Activated CD4-positive, alpha-beta T cell treated with anti-CD3 and anti-CD28 coated beads, Interleukin-10, Interleukin-2, amounts not matched to agents 100 ng/mL and 50 ng/mL, durations not matched to agents 16 hours and 8 hours (primary cell): ENCODE measurements at regions not wholly inside any gene's neighbourhood (a gene's known extent, or its start where the extent isn't known, plus 50 kb on each side); places are given as distances from the start of the nearest gene placed in this dataset.
"Not testable (repeated sequence)": the region's sequence is repeated elsewhere in the genome, so short reads cannot be mapped to it uniquely, and the experiment has no call there.

Experiments
- DNase-seq: peaks from one replicate; pipeline ENCODE4 v3.0.0-alpha.2; 2020

DNA sequence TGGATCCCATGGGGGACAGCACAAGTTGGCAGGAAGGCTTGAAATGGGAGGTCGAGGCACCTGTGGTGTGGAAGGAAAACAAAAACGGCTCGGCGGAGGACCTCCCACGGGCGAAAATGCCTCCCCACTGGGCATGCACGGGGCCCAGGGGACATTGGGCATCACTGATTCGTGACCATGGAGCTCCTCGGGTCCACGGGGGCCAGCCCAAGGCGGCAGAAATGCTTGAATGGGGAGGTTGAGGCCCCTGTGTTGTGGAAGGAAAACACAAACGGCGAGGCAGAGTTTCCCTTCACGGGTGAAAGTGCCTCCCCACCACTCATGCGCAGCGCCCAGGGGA lies 376.0 kb downstream of the ALG10 start:
- DNase-seq, result no peak

DNA sequence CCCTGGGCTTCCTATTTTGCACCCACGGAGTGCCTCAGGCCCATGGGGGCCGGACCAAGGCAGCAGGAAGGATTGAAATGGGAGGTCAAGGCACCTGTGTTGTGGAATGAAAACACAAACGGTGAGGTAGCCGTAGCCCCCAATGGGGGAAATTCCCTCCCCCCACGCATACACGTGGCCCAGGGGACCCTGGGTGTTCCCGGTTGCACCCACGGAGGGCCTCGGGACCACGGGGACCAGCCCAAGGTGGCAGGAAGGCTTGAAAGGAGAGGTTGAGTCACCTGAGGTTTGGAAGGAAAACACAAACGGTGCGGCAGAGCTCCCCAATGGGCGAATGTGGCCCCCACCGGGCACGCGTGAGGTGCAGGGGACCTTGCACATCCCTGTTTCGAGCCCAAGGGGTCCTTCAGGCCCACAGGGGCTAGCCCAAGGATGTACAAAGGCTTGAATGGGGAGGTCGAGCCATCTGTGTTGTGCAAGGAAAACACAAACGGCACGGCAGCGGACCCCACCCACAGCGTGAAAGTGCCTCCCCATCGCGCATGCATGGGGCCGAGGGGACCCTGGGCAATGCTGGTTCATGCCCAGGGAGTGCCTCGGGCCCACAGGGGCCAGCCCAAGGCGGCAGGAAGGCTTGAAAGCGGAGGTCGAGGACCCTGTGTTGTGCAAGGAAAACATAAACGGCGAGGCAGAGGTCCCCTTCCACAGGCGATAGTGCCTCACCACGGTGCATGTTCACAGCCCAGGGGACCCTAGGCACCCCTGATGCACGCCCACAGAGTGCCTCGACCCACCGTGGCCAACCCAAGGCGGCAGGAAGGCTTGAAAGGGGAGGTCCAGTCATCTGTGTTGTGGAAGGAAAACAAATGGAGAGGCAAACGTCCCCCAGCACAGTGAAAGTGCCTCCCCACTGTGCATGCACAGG lies 376.7 kb downstream of the ALG10 start:
- DNase-seq, result no peak

DNA sequence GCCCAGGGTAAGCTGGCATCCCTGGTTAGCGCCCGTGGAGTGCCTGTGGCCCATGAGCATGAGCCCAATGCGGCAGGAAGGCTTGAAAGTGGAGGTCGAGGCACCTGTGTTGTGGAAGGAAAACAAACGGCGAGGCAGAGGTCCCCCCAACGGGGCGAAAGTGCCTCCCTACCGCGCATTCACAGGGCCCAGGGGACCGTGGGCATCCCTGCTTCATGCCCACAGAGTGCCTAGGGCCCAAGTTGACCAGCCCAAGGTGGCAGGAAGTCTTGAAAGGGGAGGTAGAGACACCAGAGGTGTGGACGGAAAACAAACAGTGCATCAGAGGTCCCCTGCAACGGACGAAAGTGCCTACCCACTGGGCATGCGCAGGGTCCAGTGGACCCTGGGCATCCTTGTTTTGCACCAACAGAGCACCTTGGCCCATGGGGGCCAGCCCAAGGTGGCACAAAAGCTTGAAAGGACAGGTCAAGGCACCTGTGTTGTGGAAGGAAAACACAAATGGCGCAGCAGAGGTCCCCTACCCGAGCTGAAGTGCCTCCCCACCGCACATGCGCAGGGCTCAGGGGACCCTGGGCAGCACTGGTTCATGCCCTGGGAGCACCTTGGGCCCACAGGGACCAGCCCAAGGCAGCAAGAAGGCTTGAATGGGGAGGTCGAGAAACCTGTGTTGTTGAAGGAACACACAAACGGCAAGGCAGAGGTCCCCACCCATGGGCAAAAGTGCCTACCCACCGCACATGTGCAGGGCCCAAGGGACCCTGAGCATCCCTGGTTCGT lies 377.5 kb downstream of the ALG10 start:
- no peak for DNase-seq

DNA sequence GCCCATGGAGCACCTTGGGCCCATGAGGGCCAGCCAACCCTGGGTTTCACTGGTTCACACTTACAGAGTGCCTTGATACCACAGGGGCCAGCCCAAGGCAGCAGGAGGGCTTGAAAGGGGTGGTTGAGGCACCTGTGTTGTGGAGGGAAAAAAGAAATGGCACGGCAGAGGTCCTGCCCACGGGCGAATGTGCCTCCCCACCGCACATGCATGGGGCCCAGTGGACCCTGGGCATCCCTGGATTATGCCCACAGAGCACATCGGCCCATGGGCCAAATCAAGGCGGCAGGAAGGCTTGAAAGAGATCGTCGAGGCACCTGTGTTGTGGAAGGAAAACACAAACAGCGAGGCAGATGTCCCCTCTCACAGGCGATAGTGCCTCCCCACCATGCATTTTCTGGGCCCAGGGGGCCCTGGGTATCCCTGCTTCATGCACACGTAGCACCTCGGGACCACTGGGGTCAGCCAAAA lies 378.1 kb downstream of the ALG10 start:
- no peak for DNase-seq

DNA sequence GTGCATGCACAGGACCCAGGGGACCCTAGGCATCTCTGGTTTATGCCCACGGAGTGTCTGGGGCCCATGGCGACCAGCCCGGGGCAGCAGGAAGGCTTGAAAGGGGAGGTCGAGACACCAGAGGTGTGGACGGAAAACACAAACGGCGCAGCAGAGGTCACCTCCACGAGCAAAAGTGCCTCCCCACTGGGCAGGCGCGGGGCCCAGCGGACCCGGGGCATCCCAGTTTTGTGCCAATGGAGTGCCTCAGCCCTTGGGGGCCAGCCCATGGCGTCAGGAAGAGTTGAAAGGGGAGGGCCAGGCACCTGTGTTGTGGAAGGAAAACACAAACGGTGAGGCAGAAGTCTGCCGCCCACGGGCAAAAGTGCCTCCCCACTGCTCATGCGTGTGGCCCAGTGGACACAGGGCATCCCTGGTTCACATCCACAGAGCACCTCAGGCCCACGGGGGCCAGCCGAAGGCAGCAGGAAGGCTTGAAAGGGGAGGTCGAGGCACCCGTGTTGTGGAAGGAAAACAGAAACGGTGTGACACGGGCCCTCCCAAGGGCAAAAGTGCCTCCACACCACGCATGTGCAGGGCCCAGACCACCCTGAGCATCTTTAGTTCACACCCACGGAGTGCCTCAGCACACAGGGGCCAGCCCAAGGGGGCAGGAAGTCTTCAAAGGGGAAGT lies 378.8 kb downstream of the ALG10 start:
- DNase-seq, result no peak

DNA sequence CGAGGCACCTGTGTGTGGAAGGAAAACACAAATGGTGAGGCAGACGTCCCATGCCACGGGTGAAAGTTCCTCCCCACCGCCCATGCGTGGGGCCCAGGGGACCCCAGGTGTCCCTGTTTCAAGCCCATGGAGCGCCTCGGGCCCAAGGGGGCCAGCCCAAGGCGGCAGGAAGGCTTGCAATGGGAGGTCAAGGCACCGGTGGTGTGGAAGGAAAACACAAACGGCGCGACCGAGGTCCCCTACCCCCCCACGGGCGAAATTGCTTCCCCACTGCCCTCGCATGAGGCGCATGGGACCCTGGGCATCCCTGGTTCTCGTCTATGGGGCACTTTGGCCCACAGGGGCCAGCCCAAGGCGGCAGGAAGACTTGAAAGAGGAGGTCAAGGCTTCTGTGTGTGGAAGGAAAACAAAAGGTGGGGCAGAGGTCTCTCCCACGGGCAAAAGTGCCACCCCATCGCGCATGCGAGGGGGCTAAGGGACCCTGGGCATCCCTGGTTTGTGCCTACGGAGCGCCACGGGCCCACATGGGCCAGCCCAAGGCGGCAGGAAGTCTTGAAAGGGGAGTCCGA lies 379.4 kb downstream of the ALG10 start:
- no peak for DNase-seq

DNA sequence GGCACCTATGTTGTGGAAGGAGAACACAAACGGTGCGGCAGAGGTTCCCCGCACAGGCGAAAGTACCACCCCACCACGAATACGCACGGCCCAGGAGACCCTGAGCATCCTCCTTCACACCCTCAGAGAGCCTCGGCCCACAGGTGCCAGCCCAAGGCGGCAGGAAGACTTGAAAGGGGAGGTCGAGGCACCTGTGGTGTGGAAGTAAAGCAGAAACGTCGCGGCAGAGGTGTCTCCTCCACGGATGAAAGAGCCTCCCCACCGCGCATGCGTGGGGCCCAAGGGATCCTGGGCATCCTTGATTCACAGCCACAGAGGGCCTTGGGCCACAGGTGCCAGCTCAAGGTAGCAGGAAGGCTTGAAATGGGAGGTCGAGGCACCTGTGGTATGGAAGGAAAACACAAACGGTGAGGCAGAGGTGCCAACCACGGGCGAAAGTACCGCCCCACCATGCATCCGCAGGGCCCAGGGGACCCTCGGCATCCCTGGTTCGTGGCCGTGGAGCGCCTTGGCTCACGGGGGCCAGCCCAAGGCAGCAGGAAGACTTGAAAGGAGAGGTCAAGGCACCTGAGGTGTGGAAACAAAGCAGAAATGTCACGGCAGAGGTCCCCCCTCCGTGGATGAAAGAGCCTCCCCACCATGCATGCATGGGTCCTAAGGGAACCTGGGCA lies 380.1 kb downstream of the ALG10 start:
- DNase-seq, result no peak

DNA sequence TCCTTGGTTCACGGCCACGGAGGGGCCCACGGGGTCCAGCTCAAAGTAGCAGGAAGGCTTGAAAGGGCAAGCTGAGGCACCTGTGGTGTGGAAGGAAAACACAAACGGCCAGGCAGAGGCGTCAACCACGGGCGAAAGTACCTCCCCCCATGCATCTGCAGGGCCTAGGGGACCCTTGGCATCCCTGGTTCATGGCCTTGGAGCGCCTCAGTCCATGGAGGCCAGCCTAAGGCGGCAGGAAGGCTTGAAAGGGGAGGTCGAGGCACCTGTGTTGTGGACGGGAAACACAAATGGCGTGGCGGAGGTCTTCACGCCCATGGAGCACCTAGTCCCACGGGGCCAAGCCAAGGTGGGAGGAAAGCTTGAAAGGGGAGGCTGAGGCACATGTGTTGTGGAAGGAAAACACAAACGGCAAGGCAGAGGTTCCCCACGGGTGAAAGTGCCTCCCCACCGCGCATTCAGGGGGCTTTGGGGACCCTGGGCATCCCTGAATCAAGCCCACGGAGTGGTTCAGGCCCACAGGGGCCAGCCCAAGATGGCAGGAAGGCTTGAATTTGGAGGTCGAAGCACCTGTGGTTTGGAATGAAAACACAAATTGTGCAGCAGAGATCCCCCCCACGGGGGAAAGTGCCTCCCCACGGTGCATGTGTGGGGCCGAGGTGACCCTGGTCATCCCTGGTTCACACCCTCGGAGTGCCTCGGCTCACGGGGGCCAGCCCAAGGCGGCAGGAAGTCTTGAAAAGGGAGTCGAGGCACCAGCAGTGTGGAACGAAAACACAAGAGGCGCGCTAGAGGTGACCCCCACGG lies 380.8 kb downstream of the ALG10 start:
- DNase-seq, result no peak

DNA sequence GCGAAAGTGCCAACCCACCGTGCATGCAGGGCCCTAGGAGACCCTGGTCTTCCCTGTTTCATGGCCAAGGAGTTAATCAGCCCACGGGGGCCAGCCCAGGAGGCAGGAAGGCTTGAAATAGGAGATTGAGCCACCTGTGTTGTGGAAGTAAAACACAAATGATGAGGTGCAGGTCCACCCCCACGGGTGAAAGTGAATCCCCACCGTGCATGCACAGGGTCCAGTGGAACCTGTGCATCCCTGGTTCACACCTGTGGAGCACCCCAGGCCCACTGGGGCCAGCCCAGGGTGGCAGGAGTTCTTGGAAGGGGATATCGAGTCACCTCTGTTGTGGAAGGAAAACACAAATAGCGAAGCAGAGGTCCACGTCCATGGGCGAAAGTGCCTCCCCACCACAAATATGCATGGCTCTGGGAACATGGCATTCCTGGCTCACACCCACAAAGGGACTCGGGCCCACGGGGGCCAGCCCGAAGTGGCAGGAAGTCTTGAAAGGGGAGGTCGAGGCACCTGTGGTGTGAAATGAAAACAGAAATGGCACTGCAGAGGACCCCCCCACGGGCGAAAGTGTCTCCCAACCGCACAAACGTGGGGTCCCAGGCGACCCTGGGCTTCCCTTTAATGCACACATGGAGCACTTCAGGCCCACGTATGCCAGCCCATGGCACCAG lies 381.5 kb downstream of the ALG10 start:
- DNase-seq, result no peak

DNA sequence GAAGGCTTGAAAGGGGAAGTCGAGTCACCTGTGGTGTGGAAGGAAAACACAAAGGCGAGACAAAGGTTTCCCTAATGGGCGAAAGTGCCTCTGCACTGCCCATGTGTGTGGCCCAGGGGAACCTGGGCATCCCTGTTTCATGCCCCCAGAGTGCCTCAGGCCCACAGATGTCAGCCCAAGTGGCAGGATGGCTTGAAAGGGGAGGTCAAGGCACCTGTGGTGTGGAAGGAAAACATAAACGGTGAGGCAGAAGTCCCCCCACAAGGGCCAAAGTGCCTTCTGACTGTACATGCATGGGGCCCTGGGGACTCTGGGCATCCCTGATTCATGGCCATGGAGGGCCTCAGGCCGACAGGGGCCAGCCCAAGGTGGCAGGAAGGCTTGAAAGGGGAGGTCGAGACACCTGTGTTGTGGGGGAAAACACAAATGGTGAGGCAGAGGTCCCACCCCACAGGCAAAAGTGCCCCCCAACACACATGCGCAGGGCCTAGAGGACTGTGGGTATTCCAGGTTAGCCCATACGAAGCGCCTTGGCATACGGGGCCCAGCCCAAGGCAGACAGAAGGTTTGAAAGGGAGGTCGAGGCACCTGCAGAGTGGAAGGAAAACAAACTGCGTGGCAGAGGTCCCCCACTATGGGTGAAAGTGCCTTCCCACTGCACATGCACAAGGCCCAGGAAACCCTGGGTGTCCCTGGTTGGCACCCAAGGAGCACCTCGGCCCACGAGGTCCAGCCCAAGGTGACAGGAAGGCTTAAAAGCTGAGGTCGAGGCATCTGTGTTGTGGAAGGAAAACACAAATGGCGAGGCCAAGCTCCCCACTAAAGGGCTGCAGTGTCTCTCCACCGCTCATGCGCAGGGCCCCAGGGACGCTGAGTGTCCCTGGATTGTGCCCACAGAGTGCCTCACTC lies 382.3 kb downstream of the ALG10 start:
- no peak for DNase-seq

DNA sequence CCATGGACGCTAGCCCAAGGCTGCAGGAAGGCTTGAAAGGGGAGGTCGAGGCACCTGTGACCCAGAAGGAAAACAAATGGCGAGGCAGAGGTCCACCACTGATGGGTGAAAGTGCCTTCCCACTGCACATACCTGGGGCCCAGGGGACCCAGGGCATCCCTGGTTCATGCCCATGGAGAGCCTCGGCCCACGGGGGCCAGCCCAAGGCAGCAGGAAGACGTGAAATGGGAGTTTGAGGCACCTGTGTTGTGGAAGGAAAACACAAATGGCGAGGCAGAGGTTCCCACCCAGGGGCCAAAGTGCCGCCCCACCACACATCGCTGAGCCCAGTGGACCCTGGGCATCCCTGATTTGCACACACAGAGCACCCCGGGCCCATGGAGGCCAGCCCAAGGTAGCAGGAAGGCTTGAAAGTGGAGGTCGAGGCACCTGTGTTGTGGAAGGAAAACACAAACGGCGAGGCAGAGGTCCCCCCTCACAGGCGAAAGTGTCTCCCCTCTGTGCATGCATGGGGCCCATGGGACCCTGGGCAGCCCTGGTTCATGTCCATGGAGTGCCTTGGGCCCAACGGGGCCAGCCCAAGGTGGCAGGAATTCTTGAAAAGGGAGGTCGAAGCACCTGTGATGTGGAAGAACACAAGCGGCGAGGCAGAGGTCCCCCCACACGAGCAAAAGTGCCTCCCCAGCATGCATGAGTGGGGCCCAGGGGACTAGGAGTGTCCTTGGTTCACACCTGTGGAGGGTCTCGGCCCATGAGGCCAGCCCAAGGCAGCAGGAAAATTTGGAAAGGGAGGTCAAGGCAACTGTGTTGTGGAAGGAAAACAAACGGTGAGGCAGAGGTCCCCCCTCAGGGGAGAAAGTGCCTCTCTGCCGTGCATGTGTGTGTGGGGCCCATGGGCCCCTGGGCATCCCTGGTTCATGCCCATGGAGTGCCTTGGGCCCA lies 383.3 kb downstream of the ALG10 start:
- DNase-seq, result no peak

DNA sequence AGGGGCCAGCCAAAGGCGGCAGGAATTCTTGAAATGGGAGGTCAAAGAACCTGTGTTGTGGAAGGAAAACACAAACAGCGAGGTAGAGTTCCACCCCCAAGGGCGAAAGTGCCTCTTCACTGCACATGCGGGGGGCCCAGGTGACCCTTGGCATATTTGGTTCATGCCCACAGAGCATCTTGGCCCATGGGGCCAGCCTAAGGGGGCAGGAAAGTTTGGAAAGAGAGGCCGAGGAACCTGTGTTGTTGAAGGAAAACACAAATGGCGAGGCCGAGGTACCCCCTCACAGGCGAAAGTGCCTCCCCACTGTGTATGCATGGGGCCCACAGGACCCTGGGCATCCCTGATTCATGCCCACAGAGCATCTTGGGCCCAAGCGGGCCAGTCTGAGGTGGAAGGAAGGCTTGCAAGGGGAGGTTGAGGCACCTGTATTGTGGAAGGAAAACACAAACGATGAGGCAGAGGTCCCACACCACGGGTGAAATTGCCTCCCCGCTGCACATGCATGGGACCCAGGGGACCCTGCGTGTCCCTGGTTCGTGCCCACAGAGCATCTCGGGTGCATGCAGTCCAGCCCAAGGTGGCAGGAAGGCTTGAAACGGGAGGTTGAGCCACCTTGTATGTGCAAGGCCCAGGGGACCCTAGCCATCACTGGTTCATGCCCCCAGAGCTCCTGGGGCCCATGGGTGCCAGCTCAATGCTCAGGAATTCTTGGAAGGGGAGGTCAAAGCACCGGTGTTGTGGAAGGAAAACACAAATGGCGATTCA lies 384.1 kb downstream of the ALG10 start:
- DNase-seq, result no peak

DNA sequence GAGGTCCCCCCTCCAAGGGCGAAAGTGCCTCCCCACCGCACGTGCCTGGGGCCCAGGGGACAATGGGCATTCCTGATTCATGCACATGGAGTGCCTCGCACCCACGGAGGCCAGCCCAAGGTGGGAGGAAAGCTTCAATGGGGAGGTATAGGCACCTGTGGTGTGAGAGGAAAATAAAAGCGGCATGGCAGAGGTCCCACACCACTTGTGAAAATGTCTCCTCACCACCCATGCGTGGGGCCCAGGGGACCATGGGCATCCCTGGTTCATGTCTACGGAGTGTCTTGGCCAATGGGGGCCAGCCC lies 384.7 kb downstream of the ALG10 start:
- DNase-seq, result no peak

DNA sequence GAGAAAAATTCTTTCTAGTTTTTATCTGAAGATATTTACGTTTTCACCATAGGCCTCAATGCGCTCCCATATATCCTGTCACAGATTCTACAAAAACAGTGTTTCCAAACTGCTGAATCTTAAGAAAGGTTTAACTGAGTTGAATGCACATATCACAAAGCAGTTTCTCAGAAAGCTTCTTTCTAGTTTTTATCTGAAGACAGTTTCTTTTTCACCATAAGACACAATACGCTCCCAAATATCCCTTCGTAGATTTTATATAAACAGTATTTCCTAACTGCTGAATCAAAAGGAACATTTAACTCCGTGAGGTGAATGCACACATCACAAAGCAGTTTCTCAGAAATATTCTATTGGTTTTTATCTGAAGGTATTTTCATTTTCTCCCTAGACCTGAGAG lies 385.5 kb downstream of the ALG10 start:
- no peak for DNase-seq

DNA sequence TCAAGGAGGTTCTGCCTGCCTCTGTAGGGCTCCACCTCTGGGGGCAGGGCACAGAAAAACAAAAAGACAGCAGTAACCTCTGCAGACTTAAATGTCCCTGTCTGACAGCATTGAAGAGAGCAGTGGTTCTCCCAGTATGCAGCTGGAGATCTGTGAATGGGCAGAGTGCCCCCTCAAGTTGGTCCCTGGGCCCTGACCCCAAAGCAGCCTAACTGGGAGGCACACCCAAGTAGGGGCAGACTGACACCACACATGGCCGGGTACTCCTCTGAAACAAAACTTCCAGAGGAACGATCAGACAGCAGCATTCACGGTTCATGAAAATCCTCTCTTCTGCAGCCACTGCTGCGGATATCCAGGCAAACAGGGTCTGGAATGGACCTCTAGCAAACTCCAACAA lies 409.2 kb downstream of the ALG10 start:
- DNase-seq, result not testable (repeated sequence)
